WTC11 (cell line): ENCODE measurements at regions not wholly inside any gene's neighbourhood (a gene's known extent, or its start where the extent isn't known, plus 50 kb on each side); places are given as distances from the start of the nearest gene placed in this dataset.

ENCODE experiments used
- ATAC-seq: fragments of 200-7000 bp; cut with Tn5 transposase; 2 replicates; pipeline ENCODE4 v1.10.0; 2021; ENCODE audit warnings: mild to moderate bottlenecking, moderate library complexity
- CTCF ChIA-PET: fragments of 300-600 bp; sonication (Branson Sonifier 250); formaldehyde crosslinking; loops from one replicate; lab custom pipeline; 2021; ENCODE audit warnings: antibody characterized with exemption; lab: Charles Lee
- POLR2A ChIA-PET: fragments of 350-600 bp; sonication (Branson Sonifier 250); formaldehyde crosslinking; loops from one replicate; lab custom pipeline; 2021; ENCODE audit warnings: antibody characterized with exemption; lab: Charles Lee
- DNase-seq: peaks from one replicate; pipeline ENCODE4 v3.0.0; 2021; ENCODE audit warnings: low spot score
- H3K27ac Mint-ChIP-seq: 2 replicates; pipeline ENCODE4 v1.8.0; 2021; ENCODE audit warnings: mixed read lengths
- H3K27me3 Mint-ChIP-seq: 2 replicates; pipeline ENCODE4 v1.8.0; 2021; ENCODE audit warnings: low read depth, mild to moderate bottlenecking, moderate library complexity, mixed read lengths
- H3K36me3 Mint-ChIP-seq: 2 replicates; pipeline ENCODE4 v1.8.0; 2021; ENCODE audit warnings: mixed read lengths
- H3K4me1 Mint-ChIP-seq: 2 replicates; pipeline ENCODE4 v1.8.0; 2022; ENCODE audit warnings: mixed read lengths
- H3K4me3 Mint-ChIP-seq: 2 replicates; pipeline ENCODE4 v1.8.0; 2021; ENCODE audit warnings: mild to moderate bottlenecking, moderate library complexity, mixed read lengths
- H3K9me3 Mint-ChIP-seq: 2 replicates; pipeline ENCODE4 v1.8.0; 2021; ENCODE audit warnings: mixed read lengths
- ESRRA ChIP-seq: sonication (generic); formaldehyde crosslinking; IDR thresholded peaks from 2 replicates; pipeline ENCODE4 v1.8.1; 2022; ENCODE audit warnings: mild to moderate bottlenecking, missing genetic modification reagents, borderline replicate concordance
- FOXP1 ChIP-seq: sonication (generic); formaldehyde crosslinking; IDR thresholded peaks from 2 replicates; pipeline ENCODE4 v1.8.0; 2022; ENCODE audit warnings: missing genetic modification reagents, mild to moderate bottlenecking, moderate library complexity, borderline replicate concordance
- HMGA2 ChIP-seq: fragments of 250-450 bp; sonication (Bioruptor Pico); IDR thresholded peaks from 2 replicates; pipeline ENCODE4 v1.4.0; 2021; ENCODE audit warnings: mild to moderate bottlenecking, moderate library complexity
- JUN ChIP-seq: sonication (generic); formaldehyde crosslinking; IDR thresholded peaks from 2 replicates; pipeline ENCODE4 v1.8.0; 2023; ENCODE audit warnings: mild to moderate bottlenecking, missing genetic modification reagents
- KAT7 ChIP-seq: sonication (generic); formaldehyde crosslinking; IDR thresholded peaks from 2 replicates; pipeline ENCODE4 v1.8.1; 2023; ENCODE audit warnings: missing genetic modification reagents, mild to moderate bottlenecking, borderline replicate concordance
- NFYB ChIP-seq: sonication (generic); formaldehyde crosslinking; conservative IDR thresholded peaks from 2 replicates; pipeline ENCODE4 v1.8.0; 2022; ENCODE audit warnings: low read depth, missing genetic modification reagents
- PRRX2 ChIP-seq: fragments of 250-450 bp; sonication (Bioruptor Pico); IDR thresholded peaks from 2 replicates; pipeline ENCODE4 v1.8.0; 2021; ENCODE audit warnings: mild to moderate bottlenecking
- RELA ChIP-seq: sonication (generic); formaldehyde crosslinking; IDR thresholded peaks from 2 replicates; pipeline ENCODE4 v1.8.1; 2022; ENCODE audit warnings: missing genetic modification reagents, mild to moderate bottlenecking, borderline replicate concordance
- SMAD4 ChIP-seq: sonication (generic); formaldehyde crosslinking; IDR thresholded peaks from 2 replicates; pipeline ENCODE4 v1.8.0; 2022; ENCODE audit warnings: mild to moderate bottlenecking, missing genetic modification reagents
- SOX15 ChIP-seq: fragments of 250-450 bp; sonication (Bioruptor Pico); IDR thresholded peaks from 2 replicates; pipeline ENCODE4 v1.9.0; 2021; ENCODE audit warnings: mild to moderate bottlenecking
- TP53 ChIP-seq: sonication (generic); formaldehyde crosslinking; IDR thresholded peaks from 2 replicates; pipeline ENCODE4 v1.8.1; 2023; ENCODE audit warnings: mild to moderate bottlenecking, missing genetic modification reagents
- ZNF317 ChIP-seq: sonication (generic); formaldehyde crosslinking; IDR thresholded peaks from 2 replicates; pipeline ENCODE4 v1.8.1; 2023; ENCODE audit warnings: low read depth, mild to moderate bottlenecking, moderate library complexity, missing genetic modification reagents, borderline replicate concordance
- TF ChIP-seq, protein P1 (sequence below): sonication (generic); formaldehyde crosslinking; IDR thresholded peaks from 2 replicates; pipeline ENCODE4 v1.8.0; 2022; ENCODE audit warnings: mild to moderate bottlenecking, missing genetic modification reagents
- TF ChIP-seq, protein P2 (sequence below): sonication (generic); formaldehyde crosslinking; IDR thresholded peaks from 2 replicates; pipeline ENCODE4 v1.8.1; 2023; ENCODE audit warnings: mild to moderate bottlenecking, missing genetic modification reagents
- TF ChIP-seq, protein P3 (sequence below): fragments of 250-450 bp; sonication (Bioruptor Pico); IDR thresholded peaks from 2 replicates; pipeline ENCODE4 v1.8.0; 2021; ENCODE audit warnings: mild to moderate bottlenecking
- TF ChIP-seq, protein P4 (sequence below): sonication (generic); formaldehyde crosslinking; IDR thresholded peaks from 2 replicates; pipeline ENCODE4 v1.8.1; 2022; ENCODE audit warnings: mild to moderate bottlenecking, moderate library complexity, missing genetic modification reagents
- TF ChIP-seq, protein P5 (sequence below): sonication (generic); formaldehyde crosslinking; IDR thresholded peaks from 2 replicates; pipeline ENCODE4 v1.8.0; 2022; ENCODE audit warnings: mild to moderate bottlenecking, missing genetic modification reagents
- TF ChIP-seq, protein P6 (sequence below): sonication (generic); formaldehyde crosslinking; IDR thresholded peaks from 2 replicates; pipeline ENCODE4 v1.8.0; 2022; ENCODE audit warnings: mild to moderate bottlenecking, missing genetic modification reagents
- TF ChIP-seq, protein P7 (sequence below): sonication (generic); formaldehyde crosslinking; IDR thresholded peaks from 2 replicates; pipeline ENCODE4 v1.8.0; 2023; ENCODE audit warnings: missing genetic modification reagents
- TF ChIP-seq, protein P8 (sequence below): sonication (generic); formaldehyde crosslinking; conservative IDR thresholded peaks from 2 replicates; pipeline ENCODE4 v1.8.1; 2023; ENCODE audit warnings: mild to moderate bottlenecking, low read depth, missing genetic modification reagents, moderate library complexity

DNA sequence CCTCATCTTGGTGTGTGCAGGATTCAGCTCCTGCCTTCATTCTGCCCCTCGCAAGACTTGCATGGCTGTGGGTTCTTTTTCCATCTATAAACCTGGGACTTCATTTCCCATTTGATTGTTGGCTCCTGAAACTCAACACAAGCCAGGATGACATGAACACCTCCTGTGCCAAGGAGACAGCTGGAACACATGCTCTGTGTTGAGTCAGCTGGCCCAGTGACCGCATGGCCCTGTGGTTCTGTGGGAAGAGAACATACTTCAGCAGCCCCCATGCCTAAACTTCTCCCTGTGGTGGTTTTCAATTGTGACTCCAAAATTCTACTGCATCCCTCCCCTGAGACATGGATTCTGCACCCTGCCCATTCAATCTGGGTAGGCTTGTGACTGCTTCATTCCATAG, 57.9 kb upstream of the FOXF1 start (continued):
- TF ChIP-seq, protein P1, sequence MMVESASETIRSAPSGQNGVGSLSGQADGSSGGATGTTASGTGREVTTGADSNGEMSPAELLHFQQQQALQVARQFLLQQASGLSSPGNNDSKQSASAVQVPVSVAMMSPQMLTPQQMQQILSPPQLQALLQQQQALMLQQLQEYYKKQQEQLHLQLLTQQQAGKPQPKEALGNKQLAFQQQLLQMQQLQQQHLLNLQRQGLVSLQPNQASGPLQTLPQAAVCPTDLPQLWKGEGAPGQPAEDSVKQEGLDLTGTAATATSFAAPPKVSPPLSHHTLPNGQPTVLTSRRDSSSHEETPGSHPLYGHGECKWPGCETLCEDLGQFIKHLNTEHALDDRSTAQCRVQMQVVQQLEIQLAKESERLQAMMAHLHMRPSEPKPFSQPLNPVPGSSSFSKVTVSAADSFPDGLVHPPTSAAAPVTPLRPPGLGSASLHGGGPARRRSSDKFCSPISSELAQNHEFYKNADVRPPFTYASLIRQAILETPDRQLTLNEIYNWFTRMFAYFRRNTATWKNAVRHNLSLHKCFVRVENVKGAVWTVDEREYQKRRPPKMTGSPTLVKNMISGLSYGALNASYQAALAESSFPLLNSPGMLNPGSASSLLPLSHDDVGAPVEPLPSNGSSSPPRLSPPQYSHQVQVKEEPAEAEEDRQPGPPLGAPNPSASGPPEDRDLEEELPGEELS (CRISPR knock-in tag): no peak
- TF ChIP-seq, protein P2, sequence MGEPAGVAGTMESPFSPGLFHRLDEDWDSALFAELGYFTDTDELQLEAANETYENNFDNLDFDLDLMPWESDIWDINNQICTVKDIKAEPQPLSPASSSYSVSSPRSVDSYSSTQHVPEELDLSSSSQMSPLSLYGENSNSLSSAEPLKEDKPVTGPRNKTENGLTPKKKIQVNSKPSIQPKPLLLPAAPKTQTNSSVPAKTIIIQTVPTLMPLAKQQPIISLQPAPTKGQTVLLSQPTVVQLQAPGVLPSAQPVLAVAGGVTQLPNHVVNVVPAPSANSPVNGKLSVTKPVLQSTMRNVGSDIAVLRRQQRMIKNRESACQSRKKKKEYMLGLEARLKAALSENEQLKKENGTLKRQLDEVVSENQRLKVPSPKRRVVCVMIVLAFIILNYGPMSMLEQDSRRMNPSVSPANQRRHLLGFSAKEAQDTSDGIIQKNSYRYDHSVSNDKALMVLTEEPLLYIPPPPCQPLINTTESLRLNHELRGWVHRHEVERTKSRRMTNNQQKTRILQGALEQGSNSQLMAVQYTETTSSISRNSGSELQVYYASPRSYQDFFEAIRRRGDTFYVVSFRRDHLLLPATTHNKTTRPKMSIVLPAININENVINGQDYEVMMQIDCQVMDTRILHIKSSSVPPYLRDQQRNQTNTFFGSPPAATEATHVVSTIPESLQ: no peak
- TF ChIP-seq, protein P3, sequence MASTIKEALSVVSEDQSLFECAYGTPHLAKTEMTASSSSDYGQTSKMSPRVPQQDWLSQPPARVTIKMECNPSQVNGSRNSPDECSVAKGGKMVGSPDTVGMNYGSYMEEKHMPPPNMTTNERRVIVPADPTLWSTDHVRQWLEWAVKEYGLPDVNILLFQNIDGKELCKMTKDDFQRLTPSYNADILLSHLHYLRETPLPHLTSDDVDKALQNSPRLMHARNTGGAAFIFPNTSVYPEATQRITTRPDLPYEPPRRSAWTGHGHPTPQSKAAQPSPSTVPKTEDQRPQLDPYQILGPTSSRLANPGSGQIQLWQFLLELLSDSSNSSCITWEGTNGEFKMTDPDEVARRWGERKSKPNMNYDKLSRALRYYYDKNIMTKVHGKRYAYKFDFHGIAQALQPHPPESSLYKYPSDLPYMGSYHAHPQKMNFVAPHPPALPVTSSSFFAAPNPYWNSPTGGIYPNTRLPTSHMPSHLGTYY: no peak

DNA sequence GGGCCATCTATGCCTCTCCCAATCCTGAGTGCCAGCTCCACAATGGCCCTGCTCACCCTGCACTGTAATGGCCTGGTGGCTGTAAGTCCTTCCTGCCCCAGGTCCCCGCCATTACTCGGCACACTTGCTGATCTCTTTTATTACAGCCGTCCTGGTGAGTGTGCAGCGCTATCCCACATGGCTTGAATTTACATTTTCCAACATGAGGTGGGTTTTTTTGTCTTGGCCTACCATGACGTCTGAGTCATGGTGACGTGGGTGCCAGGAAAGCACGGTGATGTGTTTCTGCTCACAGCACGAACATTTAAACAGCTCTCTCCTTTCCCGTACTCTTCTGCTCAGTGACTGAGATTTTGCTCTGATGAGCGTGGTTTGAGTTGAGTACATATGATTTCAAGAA, 55.2 kb upstream of the FOXF1 start:
- H3K9me3 Mint-ChIP-seq: peaks cover 6% of the 10 kb centered on the region
- TF ChIP-seq SOX15 (CRISPR knock-in tag) (no peak), FOXP1 (CRISPR knock-in tag) (no peak)
- TF ChIP-seq, protein P4, sequence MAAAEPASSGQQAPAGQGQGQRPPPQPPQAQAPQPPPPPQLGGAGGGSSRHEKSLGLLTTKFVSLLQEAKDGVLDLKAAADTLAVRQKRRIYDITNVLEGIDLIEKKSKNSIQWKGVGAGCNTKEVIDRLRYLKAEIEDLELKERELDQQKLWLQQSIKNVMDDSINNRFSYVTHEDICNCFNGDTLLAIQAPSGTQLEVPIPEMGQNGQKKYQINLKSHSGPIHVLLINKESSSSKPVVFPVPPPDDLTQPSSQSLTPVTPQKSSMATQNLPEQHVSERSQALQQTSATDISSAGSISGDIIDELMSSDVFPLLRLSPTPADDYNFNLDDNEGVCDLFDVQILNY (CRISPR knock-in tag): no peak
- ChIA-PET POLR2A (no interaction called here), CTCF (no interaction called here)
- H3K4me3 Mint-ChIP-seq: no peak overlapping the region
- no peak overlapping the region for H3K27ac Mint-ChIP-seq
- H3K36me3 Mint-ChIP-seq: no peaks in the 10 kb centered on the region
- ATAC-seq: no peak
- H3K27me3 Mint-ChIP-seq: peaks cover 10% of the 10 kb centered on the region
- no peak for DNase-seq
- H3K4me1 Mint-ChIP-seq: no peaks in the 10 kb centered on the region

DNA sequence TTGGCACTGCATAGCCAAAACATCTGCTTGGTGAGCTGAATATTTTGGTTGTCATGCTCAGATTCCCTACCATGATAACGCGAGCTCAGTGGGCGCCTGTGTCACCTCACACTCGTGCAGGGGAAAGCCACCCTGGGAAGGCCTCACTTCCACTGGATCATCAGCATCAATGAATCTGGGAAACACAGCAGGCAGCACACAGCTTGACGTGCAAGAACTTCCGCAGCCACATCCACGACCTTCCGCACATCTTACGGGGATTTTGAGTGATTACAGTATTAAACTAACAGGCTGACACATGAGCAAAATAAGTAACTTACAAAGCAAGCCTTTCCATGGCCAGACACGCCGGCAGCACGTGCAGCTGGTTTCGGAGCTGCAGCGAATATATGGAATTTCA, 54.7 kb upstream of the FOXF1 start:
- DNase-seq (no peak), ATAC-seq (no peak)
- Mint-ChIP-seq H3K36me3 (0 out of 2 replicates have a peak, but pooled peaks cover under 1% of the 10 kb centered on the region), H3K9me3 (peaks cover 12% of the 10 kb centered on the region), H3K27ac (no peak overlapping the region), H3K27me3 (peaks cover 10% of the 10 kb centered on the region), H3K4me1 (no peaks in the 10 kb centered on the region), H3K4me3 (no peak overlapping the region)
- TF ChIP-seq, protein P4 (CRISPR knock-in tag): no peak
- TF ChIP-seq JUN (CRISPR knock-in tag): no peak
- TF ChIP-seq SMAD4 (CRISPR knock-in tag): no peak
- TF ChIP-seq PRRX2 (CRISPR knock-in tag): no peak
- TF ChIP-seq, protein P5, sequence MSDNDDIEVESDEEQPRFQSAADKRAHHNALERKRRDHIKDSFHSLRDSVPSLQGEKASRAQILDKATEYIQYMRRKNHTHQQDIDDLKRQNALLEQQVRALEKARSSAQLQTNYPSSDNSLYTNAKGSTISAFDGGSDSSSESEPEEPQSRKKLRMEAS (CRISPR knock-in tag): no peak
- no peak for TF ChIP-seq HMGA2
- TF ChIP-seq KAT7 (CRISPR knock-in tag): no peak
- TF ChIP-seq, protein P6, sequence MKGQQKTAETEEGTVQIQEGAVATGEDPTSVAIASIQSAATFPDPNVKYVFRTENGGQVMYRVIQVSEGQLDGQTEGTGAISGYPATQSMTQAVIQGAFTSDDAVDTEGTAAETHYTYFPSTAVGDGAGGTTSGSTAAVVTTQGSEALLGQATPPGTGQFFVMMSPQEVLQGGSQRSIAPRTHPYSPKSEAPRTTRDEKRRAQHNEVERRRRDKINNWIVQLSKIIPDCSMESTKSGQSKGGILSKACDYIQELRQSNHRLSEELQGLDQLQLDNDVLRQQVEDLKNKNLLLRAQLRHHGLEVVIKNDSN (CRISPR knock-in tag): no peak
- TF ChIP-seq NFYB (CRISPR knock-in tag): no peak
- no peak for TF ChIP-seq RELA (CRISPR knock-in tag)
- TF ChIP-seq ESRRA (CRISPR knock-in tag): no peak
- no peak for TF ChIP-seq TP53
- TF ChIP-seq, protein P7, sequence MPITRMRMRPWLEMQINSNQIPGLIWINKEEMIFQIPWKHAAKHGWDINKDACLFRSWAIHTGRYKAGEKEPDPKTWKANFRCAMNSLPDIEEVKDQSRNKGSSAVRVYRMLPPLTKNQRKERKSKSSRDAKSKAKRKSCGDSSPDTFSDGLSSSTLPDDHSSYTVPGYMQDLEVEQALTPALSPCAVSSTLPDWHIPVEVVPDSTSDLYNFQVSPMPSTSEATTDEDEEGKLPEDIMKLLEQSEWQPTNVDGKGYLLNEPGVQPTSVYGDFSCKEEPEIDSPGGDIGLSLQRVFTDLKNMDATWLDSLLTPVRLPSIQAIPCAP (CRISPR knock-in tag): no peak
- TF ChIP-seq, protein P8, sequence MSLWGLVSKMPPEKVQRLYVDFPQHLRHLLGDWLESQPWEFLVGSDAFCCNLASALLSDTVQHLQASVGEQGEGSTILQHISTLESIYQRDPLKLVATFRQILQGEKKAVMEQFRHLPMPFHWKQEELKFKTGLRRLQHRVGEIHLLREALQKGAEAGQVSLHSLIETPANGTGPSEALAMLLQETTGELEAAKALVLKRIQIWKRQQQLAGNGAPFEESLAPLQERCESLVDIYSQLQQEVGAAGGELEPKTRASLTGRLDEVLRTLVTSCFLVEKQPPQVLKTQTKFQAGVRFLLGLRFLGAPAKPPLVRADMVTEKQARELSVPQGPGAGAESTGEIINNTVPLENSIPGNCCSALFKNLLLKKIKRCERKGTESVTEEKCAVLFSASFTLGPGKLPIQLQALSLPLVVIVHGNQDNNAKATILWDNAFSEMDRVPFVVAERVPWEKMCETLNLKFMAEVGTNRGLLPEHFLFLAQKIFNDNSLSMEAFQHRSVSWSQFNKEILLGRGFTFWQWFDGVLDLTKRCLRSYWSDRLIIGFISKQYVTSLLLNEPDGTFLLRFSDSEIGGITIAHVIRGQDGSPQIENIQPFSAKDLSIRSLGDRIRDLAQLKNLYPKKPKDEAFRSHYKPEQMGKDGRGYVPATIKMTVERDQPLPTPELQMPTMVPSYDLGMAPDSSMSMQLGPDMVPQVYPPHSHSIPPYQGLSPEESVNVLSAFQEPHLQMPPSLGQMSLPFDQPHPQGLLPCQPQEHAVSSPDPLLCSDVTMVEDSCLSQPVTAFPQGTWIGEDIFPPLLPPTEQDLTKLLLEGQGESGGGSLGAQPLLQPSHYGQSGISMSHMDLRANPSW (CRISPR knock-in tag): no peak
- no peak for TF ChIP-seq ZNF317 (CRISPR knock-in tag)
- CTCF ChIA-PET: no interaction called here
- POLR2A ChIA-PET: no interaction called here
